ENCODE measurements at regions not wholly inside any gene's neighbourhood (a gene's known extent, or its start where the extent isn't known, plus 50 kb on each side); places are given as distances from the start of the nearest gene placed in this dataset.
"Not testable (repeated sequence)": the region's sequence is repeated elsewhere in the genome, so short reads cannot be mapped to it uniquely, and the experiment has no call there.

GRCh38 chr3:94643400-94643799 is 580.5 kb downstream of the NSUN3 start:
- H3K27me3 ChIP-seq (ENCODE audit: control insufficient read depth, insufficient read depth, low read length), result no peaks in the 10 kb centered on the region
- no peaks in the 10 kb centered on the region for H3K79me2 ChIP-seq
- no peak overlapping the region for H2AFZ ChIP-seq
- TF ChIP-seq, protein P1, sequence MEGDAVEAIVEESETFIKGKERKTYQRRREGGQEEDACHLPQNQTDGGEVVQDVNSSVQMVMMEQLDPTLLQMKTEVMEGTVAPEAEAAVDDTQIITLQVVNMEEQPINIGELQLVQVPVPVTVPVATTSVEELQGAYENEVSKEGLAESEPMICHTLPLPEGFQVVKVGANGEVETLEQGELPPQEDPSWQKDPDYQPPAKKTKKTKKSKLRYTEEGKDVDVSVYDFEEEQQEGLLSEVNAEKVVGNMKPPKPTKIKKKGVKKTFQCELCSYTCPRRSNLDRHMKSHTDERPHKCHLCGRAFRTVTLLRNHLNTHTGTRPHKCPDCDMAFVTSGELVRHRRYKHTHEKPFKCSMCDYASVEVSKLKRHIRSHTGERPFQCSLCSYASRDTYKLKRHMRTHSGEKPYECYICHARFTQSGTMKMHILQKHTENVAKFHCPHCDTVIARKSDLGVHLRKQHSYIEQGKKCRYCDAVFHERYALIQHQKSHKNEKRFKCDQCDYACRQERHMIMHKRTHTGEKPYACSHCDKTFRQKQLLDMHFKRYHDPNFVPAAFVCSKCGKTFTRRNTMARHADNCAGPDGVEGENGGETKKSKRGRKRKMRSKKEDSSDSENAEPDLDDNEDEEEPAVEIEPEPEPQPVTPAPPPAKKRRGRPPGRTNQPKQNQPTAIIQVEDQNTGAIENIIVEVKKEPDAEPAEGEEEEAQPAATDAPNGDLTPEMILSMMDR (IDR thresholded peaks at IDR 0.05), result no peak
- H3K27ac ChIP-seq, result no peak overlapping the region
- H3K9ac ChIP-seq, result no peak overlapping the region
- H3K36me3 ChIP-seq (ENCODE audit: control insufficient read depth, insufficient read depth, low read length), result no peaks in the 10 kb centered on the region
- H3K9me3 ChIP-seq (ENCODE audit: control insufficient read depth, low read length), result no peaks in the 10 kb centered on the region
- no peaks in the 10 kb centered on the region for H3K4me1 ChIP-seq
- H3K4me3 ChIP-seq (ENCODE audit: low read depth, low read length), result no peak overlapping the region
- no peak overlapping the region for H3K4me2 ChIP-seq (ENCODE audit: low read length)

GRCh38 chr3:94645790-94646189 is 582.9 kb downstream of the NSUN3 start:
- no peaks in the 10 kb centered on the region for H3K4me1 ChIP-seq
- no peak overlapping the region for H2AFZ ChIP-seq
- TF ChIP-seq, protein P1 (IDR thresholded peaks at IDR 0.05), result no peak
- H3K4me2 ChIP-seq (ENCODE audit: low read length), result no peak overlapping the region
- H3K9ac ChIP-seq, result no peak overlapping the region
- H3K36me3 ChIP-seq (ENCODE audit: control insufficient read depth, insufficient read depth, low read length), result no peaks in the 10 kb centered on the region
- H3K9me3 ChIP-seq (ENCODE audit: control insufficient read depth, low read length), result no peaks in the 10 kb centered on the region
- no peaks in the 10 kb centered on the region for H3K27me3 ChIP-seq (ENCODE audit: control insufficient read depth, insufficient read depth, low read length)
- H3K4me3 ChIP-seq (ENCODE audit: low read depth, low read length), result no peak overlapping the region
- H3K27ac ChIP-seq, result no peak overlapping the region
- no peaks in the 10 kb centered on the region for H3K79me2 ChIP-seq

- TF ChIP-seq, protein P1 (IDR thresholded peaks at IDR 0.05), result no peak
- Histone ChIP-seq H3K79me2 (no peaks in the 10 kb centered on the region), H3K27ac (no peak overlapping the region), H3K27me3 (ENCODE audit: control insufficient read depth, insufficient read depth, low read length) (no peaks in the 10 kb centered on the region), H3K4me3 (ENCODE audit: low read depth, low read length) (no peak overlapping the region), H3K36me3 (ENCODE audit: control insufficient read depth, insufficient read depth, low read length) (no peaks in the 10 kb centered on the region), H3K9me3 (ENCODE audit: control insufficient read depth, low read length) (no peaks in the 10 kb centered on the region), H3K9ac (no peak overlapping the region), H3K4me1 (no peaks in the 10 kb centered on the region), H3K4me2 (ENCODE audit: low read length) (no peak overlapping the region), H2AFZ (no peak overlapping the region)
Observed at GRCh38 chr3:94647131-94647530, 584.3 kb downstream of the NSUN3 start.

DNA sequence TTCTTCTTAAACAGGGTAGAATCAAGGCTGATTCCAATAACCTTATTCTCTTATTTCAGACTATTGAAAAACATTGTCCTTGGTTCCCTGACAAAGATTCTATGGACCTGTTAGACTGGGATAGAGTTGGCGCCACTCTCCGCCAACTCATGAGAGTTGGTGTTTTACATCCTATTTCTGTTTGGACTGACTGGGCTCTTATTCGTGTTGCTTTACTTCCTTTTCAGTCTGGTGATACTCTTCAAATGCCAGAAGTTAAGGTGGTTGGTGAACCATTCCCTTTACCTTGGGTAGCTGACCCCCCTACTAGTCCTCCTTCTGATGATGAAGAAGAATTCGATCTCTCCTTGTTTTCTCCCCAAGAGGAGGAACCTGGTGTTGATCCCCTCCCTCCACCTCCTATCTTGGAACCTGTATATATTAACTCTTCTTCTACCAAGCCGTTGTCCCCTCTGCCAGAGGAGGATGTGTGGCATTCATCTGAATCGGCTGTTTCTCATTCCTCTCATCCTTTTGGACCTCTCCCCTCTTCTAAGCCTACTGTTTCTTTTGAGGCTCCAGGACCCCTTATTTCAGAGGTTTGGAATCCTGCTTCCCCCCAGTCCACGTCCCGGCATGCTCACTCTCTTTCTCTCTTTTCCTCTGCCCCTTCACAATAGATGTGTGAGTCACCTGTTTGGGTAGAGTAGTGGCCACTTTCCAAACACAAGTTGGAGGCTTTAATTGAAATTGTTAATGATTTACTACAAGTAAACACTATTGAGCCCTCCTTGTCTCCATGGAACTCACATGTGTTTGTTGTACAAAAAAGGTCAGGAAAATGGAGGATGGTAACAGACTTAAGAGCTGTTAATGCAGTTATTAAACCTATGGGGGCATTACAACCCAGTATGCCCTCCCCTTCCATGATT is 585.7 kb downstream of the NSUN3 start:
- not testable (repeated sequence) for H3K9ac ChIP-seq; H3K4me2 ChIP-seq (ENCODE audit: low read length); H3K27ac ChIP-seq; H3K4me1 ChIP-seq; H3K36me3 ChIP-seq (ENCODE audit: control insufficient read depth, insufficient read depth, low read length); H2AFZ ChIP-seq; H3K4me3 ChIP-seq (ENCODE audit: low read depth, low read length); H3K79me2 ChIP-seq; H3K27me3 ChIP-seq (ENCODE audit: control insufficient read depth, insufficient read depth, low read length); H3K9me3 ChIP-seq (ENCODE audit: control insufficient read depth, low read length)

- Histone ChIP-seq H3K9ac (no peak overlapping the region), H3K36me3 (ENCODE audit: control insufficient read depth, insufficient read depth, low read length) (no peaks in the 10 kb centered on the region), H3K27me3 (ENCODE audit: control insufficient read depth, insufficient read depth, low read length) (no peaks in the 10 kb centered on the region), H3K79me2 (no peaks in the 10 kb centered on the region), H3K9me3 (ENCODE audit: control insufficient read depth, low read length) (no peaks in the 10 kb centered on the region), H3K27ac (no peak overlapping the region), H2AFZ (no peak overlapping the region), H3K4me3 (ENCODE audit: low read depth, low read length) (no peak overlapping the region), H3K4me1 (no peaks in the 10 kb centered on the region), H3K4me2 (ENCODE audit: low read length) (no peak overlapping the region)
- TF ChIP-seq, protein P1 (IDR thresholded peaks at IDR 0.05), result no peak
Observed at GRCh38 chr3:94654096-94654495, 591.2 kb downstream of the NSUN3 start.

Measured in parathyroid adenoma (tissue), 2 donors.